GM19023 (cell line): ENCODE measurements at regions not wholly inside any gene's neighbourhood (a gene's known extent, or its start where the extent isn't known, plus 50 kb on each side); places are given as distances from the start of the nearest gene placed in this dataset.

Experiments
- ATAC-seq: cut with Tn5 transposase; IDR thresholded peaks from one replicate; pipeline ENCODE4 v1.9.1; 2021; ENCODE audit warnings: mild to moderate bottlenecking, moderate library complexity; ENCODE audit not compliant: unreplicated experiment

DNA sequence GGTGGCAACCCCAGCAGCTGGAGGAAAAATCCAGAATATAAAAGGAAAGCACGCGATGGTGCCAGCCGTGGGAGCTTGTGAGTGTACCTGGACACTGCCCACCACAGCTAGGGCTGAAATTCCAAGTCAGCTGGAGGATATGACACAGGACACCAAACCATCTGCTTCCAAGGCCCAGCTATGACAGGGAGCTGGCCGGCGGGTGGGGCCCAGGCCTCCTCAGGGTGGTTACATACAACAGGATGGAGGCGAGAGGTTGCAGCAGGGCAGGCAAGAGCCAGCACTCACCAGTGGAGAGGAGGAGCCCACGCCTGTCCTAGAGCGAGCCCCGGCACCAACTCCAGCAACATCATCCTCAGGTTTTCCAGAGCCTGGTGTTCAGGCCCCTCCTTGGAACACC is 163.2 kb upstream of the RPL38 start:
- no peak for ATAC-seq

DNA sequence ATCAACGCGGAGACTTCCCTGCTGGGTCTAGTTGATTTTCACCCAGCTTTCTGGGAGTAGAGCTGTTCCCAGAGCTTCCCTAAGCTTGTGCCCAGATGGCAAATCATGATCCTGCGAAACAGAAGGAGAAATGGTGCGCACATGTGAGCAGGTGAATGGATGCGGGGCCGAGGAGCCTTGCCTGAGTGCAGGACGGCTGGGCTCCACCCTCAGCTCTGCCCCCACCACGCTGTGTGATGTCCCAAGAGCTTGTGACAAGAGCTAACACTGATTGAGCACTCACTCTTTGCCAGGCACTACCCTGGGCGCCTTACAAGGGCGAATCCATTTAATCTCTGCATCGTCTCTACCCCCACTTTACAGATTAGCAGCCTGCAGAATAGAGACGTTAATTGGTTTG is 162.7 kb upstream of the RPL38 start:
- no peak for ATAC-seq

DNA sequence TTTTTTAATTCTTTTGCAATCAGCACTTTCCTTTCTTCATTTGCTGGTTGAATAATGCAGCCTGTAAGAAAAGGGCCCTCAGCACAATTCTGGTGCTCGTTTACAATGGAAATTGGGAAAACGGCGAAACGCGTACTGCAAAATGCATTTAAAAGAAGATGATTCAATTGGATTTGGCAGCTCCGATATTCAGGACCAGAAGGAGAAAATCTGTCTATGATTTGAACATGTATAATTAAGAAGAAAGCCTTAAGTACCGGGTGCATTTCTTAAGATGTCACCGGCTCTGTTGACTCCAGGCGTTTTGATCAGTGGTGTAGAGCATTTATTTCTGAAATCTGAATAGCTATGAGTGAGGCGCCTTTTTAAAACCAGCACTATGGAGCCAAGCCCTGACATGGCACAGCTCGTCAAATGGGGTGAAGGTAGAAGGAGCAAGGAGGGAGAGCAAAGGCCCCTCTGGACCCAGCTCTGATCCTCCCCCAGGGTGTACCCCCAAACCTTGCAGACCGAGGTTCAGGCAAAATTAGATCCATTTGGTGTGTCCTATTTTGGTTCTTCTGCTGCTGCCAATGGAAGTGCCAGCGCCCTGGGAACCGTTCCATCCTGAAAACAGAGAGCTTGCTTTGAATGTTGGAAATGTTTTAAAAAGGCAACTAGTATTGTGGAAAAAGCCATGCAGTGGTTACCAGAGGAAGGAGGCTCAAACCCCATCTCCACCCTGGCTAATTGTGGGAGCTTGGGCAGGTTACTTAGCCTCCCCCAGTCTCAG is 161.4 kb upstream of the RPL38 start:
- ATAC-seq = no peak

DNA sequence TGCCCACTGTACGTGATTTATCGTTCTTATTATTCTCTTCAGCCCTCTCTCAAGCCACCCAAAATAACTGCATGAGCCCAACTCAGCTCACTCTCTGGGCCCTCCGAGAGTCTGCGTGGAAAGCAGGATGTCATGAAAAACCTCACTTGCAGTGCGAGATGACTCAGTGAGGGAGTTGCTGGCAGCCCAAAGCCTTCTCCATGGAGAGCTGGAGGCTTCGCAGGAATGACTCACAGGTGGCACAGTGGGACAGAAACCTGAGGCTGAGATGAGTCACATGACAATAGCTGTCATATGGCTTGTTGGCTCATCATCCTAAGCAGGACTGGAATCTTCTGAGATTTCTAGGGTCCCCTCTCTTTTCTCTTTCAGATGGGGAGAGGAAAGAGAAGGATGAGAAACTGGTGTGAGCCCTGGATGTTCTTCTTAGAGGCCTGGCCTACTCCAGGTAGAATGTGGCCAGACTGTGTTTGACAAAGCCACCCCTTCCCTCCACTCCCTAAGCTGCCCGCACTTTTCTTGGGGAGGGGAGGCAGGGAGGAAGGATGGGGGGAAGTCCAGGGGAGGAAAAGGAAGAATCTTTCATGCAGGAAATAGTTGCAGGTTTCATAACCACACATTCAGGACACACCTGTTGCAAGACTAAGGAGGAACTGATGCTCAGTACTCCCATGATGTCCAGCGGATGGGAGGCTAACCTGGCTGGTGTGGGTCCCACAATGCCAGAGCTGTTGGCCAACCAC is 160.6 kb upstream of the RPL38 start:
- no peak for ATAC-seq

DNA sequence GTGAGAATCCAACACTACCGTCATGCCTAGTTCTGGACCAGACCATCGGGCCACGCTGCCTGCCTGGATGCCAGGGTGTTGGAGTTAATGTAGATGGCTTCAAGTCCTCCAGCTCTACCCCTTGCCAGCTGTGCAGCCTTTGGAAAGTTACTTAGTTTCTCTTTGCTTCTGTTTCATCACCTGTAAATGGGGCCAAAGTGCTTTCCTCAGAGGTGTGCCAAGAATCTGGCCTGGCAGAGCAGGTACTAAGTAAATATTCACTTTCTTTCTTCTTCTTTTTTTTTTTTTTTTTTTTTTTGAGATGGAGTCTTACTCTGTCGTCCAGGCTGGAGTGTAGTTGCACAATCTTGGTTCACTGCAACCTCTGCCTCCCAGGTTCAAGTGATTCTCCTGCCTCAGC is 159.5 kb upstream of the RPL38 start:
- no peak for ATAC-seq

DNA sequence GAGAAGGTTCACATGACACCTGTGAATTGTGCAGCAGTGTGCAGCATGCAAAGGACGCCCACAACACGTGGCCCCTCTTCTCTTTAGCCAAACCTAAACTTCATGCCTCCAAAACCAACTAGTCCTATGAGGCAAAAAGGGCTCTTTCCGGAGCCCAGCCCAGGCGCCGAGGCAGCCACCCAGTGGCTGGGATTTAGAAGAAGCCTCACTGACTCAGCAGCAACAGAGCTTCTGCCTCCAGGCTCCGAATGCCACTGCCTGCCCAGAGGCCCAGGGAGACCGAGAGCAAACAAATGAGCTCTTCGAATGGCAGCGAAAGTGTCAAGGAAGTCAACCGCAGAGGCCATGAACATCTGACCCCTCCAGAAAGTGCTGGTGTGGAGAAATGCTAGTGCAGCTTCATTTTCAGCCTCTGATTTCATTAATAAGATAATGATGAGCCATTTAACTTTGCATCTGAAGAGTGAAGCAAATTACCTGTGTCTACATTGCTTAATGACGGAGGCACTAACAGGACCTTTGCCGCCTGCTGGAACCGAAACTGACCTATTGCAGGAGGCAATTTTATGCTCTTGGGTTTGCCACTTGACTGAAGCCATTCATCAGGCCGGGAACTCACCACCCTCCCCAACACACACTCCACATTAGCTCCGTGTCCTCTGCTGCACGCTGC is 157.7 kb upstream of the RPL38 start:
- ATAC-seq = no peak

DNA sequence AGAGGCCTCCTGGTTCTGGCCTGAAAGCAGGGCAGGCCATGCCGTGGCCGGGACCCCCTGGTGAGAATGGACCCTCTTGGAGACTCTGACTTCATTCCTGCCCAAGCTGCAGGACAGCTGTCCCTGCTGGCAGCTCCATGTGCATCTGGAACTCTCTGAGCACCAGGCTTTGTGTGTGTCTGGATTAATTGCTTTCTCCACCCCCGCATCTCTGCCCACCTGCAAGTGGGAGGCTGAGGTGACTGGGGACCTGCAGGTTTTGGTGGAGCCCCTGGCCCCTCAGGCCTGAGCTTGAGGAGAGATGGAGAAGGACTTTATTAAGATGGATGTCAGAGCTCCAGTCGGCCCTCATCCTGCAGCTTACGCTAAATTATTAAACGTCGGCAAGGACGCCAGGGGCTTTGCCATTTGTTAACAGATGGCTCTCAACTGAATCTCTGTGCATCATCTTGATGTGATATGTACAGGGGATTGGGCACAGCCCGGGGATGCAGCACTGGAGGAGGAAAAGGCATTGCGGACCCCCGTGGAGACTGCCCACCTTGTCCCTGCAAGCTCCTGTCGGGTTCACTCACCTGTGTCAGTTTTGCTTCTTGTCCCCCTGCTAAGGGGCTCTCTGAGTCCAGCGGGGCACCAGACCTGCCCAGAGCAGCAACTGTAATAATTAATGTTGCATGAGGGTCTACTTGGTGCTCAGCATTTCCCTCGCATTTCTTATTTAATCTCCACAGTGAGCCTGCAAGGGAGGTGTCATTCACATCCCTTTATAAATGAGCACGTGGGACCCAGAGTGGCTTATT is 154.1 kb upstream of the RPL38 start:
- ATAC-seq = no peak

DNA sequence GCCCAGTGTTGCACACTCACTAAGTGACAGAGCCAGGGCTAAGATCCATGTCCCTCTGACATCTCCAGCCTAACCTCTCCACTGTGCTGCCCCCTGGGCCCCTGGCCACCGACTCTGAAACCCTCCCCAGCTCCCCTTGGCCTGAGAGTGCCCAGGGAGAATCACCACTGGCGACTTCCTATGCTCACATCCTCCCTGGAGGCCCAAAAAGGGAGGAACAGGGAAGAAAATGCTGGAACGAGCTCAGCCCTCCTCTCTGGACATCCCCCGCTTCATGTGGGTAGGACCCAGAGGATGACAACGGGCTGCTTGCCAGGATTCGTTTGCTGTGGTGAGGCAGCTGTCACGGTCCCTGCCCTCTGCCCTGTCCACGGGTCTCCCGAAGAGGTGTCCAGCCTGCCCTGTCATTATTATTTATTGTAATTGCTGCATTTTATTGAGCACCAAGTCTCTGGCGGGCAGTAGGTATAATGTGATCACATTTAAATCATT is 153.5 kb upstream of the RPL38 start:
- no peak for ATAC-seq

DNA sequence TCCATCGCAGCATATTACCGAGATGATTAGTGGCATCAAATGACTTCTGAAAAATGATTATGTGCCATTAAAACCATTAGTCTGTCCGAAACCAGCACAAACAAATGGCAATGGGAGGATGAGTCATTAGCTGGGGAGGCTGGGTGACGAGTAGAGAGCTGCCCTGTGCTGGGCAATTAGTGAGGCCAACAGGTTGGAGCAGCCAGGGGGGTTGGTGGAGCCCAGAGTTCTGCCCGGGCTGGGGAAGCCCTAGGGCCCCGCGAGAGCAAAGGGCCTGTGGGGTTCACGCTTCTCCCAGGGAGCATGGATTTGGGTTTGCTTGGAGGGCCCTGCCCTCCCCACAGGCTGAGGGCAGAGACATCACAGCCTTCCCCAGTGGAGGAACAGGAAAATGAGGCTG is 152.1 kb upstream of the RPL38 start:
- no peak for ATAC-seq

DNA sequence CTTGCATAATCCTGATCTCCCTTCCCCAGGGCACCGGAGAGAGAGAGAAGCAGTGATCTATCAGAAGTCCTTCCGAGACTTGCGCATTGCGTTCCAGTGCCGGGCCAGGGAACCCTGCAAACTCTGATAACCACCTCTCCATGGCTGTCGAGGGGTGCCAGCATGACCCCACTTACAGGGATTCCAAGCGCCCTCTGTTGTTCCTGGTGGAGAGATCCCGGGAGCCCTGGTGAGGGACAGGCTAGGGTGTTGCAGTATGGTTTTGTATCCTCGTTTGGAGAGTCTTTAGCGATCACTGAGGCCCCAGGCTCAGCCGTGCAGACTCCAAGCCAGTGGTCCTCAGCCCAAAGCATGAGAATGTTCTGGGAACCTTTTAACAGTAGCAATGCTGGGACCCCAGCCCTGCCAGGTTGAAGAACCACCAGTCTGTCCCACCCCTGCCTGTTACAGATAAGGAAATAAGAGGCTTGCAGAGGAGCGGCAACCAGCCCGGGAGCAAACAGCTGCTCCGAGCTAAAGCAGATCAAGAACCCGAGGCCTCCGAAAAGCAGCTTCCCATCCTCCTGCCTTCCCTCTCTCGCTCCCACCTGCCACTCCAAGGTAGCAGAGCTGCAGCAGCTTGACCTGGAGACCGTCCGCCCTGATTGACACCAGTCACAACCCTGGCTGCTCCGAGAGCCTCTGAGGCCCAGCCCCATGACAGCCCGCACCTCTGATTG is 150.3 kb upstream of the RPL38 start:
- no peak for ATAC-seq

DNA sequence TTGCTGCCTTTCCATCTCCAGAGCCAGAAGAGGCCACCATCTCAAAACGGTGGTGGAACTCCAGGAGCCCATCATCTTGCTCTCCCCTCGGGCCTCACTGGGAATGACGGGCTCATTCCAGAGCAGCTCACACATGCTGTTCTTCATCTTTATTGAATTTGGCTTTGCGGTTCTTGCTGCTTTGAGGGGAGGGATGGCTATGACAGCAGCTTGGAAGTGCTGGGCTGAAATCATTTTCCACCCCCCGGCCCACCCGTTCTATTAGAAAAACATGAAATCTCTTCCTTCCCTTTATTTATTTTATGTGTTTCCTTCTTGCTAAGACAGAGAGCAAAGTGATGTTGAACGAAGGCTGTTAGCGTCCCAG is 149.8 kb upstream of the RPL38 start:
- ATAC-seq = no peak

DNA sequence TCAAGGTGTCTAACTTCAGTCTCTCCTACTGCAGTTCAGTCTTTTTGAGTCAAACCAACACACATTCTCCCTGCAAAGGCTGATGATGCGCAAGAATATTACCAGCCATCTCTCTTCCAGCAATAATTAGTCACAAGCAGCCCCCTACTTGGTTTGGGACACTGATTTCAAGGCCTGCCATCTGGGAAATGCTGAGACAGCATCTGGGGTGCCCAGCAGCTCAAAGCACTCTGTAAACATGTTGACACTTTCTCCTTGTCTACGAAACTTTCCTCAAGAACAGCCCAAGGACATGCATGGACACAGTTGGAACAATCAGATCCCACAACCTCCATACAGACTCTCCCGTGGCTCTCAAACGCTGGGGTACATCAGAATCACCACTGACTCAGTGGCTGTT is 149.2 kb upstream of the RPL38 start:
- no peak for ATAC-seq

DNA sequence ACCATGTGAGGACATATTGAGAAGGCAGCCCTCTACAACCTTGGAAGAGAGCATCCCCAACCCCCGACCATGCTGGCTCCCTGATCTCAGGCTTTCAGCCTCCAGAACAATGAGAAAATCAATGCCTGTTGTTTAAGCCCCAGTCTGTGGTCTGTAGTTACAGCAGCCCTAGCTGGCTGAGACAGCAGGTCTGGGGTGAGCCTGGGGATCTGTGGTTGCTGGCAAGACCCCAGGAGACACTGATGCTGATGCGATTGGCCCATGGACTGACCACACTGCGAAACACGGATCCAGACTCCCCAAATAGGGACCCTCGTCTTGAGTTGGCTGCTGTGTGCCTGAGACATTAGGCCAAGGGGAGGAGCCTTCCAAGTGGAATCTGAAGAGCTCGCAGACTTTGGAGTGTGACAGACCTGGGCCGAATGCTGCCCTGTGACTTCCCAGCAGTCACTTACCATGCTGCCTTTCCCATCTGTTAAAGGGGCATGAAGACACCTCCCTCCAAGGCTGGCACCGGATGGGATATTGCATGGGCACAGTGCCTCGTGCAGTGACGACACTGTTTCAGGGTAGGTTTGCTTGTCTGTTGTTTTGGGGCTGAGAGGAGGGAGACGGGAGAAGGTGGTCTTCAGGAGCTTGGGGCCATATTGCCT is 147.8 kb upstream of the RPL38 start:
- ATAC-seq = no peak

DNA sequence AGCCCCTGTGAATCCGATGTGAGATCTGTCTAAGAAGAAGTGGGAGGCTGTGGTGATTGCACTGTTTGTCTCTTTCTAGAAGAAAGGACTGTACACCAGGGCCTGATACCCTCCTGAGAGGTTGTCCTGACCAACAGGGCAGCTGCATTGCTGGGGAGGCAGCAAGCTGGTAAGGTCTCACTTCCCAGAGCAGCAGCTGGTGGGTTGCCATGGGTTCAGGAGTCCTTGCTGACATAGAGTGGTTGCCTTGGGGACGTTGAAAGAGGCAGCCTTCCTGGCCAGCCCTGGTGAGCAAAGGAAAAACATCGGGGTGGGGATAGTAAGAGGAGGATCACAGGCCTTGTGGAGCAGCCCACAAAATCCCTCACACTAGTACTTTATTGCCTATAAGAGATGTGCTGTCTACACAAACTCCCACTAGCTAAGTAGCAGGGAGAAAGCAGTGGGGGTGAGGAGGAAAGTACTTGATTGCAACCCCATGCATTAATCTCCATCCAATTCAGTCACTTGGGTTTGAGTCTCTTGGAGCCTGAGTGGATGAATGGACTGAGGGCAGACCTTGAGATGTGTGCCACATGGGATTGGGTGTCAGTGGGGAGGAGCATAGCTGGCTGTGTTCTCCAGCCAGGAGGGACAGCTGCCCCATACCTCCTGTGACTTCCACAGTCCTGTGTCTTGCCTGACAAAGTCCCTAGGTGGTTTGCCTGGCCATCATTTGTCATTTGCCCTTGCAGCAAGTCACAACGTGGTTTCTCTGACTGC is 143.8 kb upstream of the RPL38 start:
- ATAC-seq = no peak

DNA sequence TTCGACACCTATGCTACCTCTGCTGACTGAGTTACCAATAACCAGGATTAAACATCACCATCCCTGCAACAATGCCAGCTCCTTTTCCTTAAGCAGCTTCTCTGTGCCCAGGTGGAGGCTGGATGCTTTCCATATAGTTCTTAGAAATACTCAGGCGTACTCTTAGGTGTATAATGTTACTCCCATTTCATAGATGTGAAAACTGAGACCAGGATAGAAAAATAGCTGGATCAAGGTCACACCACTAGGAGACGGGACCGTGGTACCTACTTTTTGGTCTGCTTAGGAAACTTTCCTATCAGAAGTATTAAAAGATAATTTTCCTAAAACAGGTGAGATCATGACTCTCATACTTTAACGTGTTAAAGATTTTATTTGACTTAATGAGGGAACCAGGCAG is 141.7 kb upstream of the RPL38 start:
- no peak for ATAC-seq

DNA sequence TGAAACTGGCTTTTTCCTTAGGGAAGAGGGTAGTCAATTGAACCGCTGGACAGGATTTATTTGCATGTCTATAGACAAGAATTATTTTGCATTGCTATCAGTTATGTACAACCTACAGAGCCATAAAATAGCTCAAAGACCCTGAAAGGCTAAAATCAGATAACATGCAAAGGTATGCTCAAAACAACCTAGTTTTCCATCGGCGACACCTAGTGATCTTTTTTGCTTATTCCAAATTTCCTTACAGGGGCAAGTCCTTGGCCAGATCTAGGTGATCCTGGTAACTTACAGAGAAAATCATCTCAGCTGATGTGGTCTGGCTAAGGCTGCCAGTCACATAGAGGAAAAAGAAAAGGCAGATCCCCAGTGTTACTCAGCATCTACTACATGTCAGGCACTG is 141.2 kb upstream of the RPL38 start:
- no peak for ATAC-seq

DNA sequence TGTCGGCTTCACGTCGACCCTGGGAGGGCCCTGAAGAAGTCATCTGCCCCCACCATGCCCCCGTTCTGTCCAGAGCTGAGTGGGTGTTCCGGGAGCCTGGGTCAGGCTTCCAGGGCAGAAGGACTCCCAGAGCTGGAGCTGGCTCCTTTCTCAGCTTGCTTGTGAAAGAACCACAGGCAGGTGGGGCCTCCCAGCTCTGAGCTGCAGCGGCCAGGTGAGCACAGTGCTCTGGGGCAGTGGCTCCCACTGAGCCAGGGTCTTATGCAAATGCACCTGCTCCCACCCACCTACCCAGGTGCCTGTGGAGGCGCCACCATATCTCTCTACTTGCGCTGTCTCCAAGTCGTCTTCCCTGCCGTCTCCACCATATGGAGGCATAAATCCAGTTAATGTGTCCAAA is 140.0 kb upstream of the RPL38 start:
- ATAC-seq = no peak

DNA sequence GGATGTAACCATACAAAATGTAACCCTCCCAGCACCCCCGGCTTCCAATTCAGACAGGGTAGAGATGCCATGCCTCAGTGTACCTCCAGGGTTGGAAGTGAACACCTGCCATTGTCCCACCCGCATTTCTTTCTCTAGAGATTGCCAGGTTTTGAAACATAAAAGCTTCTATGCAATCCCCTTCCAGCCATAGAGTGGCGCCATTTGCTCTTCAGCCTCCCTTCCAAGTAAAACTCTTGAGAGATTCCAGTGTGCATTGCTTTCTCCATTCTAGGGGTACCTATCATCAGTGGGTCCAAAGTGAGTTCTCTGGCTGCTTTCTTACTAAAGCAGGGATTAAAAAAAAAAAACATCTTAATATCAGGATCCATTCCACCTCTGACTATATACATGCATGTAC is 133.1 kb upstream of the RPL38 start:
- no peak for ATAC-seq

DNA sequence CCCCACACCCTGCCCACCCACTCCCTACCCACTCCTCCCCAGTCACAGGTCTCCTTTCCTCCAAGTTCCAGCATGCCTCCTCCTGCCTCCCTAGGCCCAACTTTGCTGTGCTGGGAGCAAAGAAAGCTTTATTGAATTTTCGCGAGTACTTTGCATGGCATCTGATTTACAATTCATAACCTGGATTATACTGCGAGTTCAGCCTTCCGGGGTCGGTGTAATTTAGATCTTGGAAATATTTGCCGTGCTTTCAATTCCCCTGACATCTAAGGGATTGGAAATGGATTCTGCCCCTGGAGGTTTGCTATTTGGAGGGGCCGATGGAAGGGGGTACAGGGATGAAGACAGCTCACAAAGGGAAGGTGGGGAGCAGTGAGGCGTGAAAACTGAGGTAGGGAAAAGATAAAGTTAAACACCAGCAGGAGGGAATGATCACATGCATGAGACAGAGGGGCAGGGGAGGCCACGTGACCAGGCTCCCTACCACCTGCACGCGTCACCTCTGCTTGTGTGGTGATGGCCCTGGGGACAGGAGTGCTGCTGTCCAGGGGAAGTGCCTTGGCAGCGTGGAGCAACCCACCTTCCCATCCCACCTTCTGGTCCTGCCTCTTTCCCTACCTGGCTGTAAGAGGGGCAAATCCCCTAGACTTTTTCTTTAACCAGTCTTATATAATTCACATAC is 132.3 kb upstream of the RPL38 start:
- ATAC-seq = no peak
